Calu3 (cell line): ENCODE measurements at regions not wholly inside any gene's neighbourhood (a gene's known extent, or its start where the extent isn't known, plus 50 kb on each side); places are given as distances from the start of the nearest gene placed in this dataset.

Experiments
- BruUV-seq: library from RNA; stranded (reverse); fragments of 400-500 nt; replicated peaks from 2 replicates; lab custom pipeline; 2021; lab: Mats Ljungman, UMichigan
- CTCF ChIA-PET: fragments of 300-600 bp; sonication (Branson Sonifier 250); formaldehyde crosslinking; loops from one replicate; lab custom pipeline; 2022; ENCODE audit warnings: antibody characterized with exemption; lab: Charles Lee
- DNase-seq: peaks from one replicate; pipeline ENCODE4 v3.0.0; 2022
- H3K27ac Mint-ChIP-seq: one replicate; pipeline ENCODE4 v1.8.0; 2022; ENCODE audit warnings: mixed read lengths; ENCODE audit not compliant: unreplicated experiment
- H3K27me3 Mint-ChIP-seq: one replicate; pipeline ENCODE4 v1.8.0; 2022; ENCODE audit warnings: mixed read lengths; ENCODE audit not compliant: unreplicated experiment
- H3K36me3 Mint-ChIP-seq: one replicate; pipeline ENCODE4 v1.8.0; 2022; ENCODE audit warnings: mild to moderate bottlenecking, moderate library complexity, mixed read lengths; ENCODE audit not compliant: insufficient read depth, unreplicated experiment
- H3K4me1 Mint-ChIP-seq: one replicate; pipeline ENCODE4 v1.8.0; 2022; ENCODE audit warnings: mild to moderate bottlenecking, low read depth, mixed read lengths; ENCODE audit not compliant: unreplicated experiment
- H3K4me3 Mint-ChIP-seq: one replicate; pipeline ENCODE4 v1.8.0; 2022; ENCODE audit warnings: mild to moderate bottlenecking, low read depth, moderate library complexity, mixed read lengths; ENCODE audit not compliant: unreplicated experiment
- H3K9me3 Mint-ChIP-seq: one replicate; pipeline ENCODE4 v1.8.0; 2022; ENCODE audit warnings: low read depth, mixed read lengths; ENCODE audit not compliant: unreplicated experiment
- CTCF ChIP-seq: fragments of 200-600 bp; IDR thresholded peaks from one replicate; pipeline ENCODE4 v1.8.0; 2022; ENCODE audit warnings: antibody characterized with exemption; ENCODE audit not compliant: unreplicated experiment
- intact Hi-C: fragments of 100-400 bp; cut with micrococcal nuclease; formaldehyde crosslinking; loops from one replicate; pipeline ENCODE4 v1.10.0; 2022; ENCODE audit not compliant: unreplicated experiment

DNA sequence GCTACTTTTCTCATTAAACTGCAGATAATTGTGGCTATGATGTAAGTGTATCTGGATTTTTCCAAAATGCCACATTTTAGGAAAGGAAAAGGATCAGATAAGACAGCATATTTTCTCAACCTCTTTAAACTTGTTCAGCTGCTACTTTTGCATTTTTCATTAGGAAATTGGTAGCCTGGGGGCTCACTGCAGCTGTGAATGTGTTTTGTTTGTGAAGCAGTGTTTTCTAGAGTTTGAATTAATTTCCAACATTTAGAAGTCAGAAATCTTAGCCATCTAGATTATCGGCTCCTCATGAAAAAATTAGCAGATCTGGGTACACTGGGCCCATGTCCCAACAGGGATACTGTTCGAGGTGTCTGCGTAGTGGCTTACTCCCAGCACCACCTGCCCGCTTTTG, 56.3 kb upstream of the ZDBF2 start:
- intact Hi-C loops, result no loop called here
- Mint-ChIP-seq H3K4me1 (peaks cover 4% of the 10 kb centered on the region), H3K4me3 (no peak overlapping the region), H3K36me3 (no peaks in the 10 kb centered on the region), H3K27me3 (no peaks in the 10 kb centered on the region), H3K9me3 (no peaks in the 10 kb centered on the region), H3K27ac (no peak overlapping the region)
- no peak for TF ChIP-seq CTCF
- CTCF ChIA-PET, result no interaction called here
- DNase-seq, result no peak
- BruUV-seq, result no TSS peak

- CTCF ChIA-PET, result interaction anchor here (0.7 kb wide), 1 partner anchor 43 kb away, joined by 3 read pairs; no protein-coding TSS in a partner anchor
- no TSS peak for BruUV-seq
- no peak overlapping the region for H3K27ac Mint-ChIP-seq
- H3K9me3 Mint-ChIP-seq, result no peaks in the 10 kb centered on the region
- H3K4me1 Mint-ChIP-seq, result no peaks in the 10 kb centered on the region
- H3K36me3 Mint-ChIP-seq, result no peaks in the 10 kb centered on the region
- no peak for DNase-seq
- intact Hi-C loops, result no loop called here
- H3K27me3 Mint-ChIP-seq, result no peaks in the 10 kb centered on the region
- TF ChIP-seq CTCF, result no peak
- H3K4me3 Mint-ChIP-seq, result no peak overlapping the region
Observed at GRCh38 chr2:206218796-206219499, 55.5 kb upstream of the ZDBF2 start.

DNA sequence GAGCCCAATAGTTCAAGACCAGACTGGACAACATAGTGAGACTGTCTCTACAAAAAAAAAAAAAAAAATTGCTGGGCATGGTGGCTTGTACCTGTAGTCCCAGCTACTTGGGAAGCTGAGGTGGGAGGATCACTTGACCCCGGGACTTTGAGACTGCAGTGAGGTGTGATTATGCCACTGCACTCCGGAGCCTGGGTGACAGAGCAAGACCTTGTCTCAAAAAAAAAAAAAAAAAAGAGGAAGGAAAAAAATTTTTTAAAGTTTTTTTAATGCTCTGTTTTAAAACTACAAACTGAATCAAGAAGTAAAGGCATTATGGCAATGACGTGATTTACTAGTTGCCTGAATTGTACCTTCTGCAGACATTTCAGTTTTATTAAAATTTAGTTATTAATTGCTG, 54.5 kb upstream of the ZDBF2 start:
- Mint-ChIP-seq H3K36me3 (no peaks in the 10 kb centered on the region), H3K4me1 (no peaks in the 10 kb centered on the region), H3K9me3 (no peaks in the 10 kb centered on the region), H3K27me3 (no peaks in the 10 kb centered on the region), H3K27ac (no peak overlapping the region), H3K4me3 (no peak overlapping the region)
- CTCF ChIA-PET, result no interaction called here
- no peak for TF ChIP-seq CTCF
- BruUV-seq, result no TSS peak
- no peak for DNase-seq
- intact Hi-C loops, result no loop called here

DNA sequence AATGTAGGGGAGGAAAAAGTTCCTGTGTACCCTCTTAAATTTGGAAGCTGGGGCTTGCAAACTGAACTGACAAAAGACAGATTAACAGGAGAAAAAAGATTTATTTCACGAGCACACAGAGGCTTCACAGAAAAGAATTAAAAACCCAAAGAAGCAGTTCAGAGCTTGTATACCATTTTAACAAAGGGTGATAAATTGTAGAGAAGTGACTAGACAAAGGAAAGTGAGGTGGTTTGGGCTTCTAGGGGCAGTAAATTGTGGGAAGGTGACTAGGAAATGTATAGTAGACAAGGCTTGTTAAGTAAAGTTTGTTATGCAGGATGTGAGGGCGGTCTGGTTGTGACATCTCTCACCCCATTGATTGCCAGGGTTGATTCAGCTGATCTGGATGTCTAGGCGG, 53.5 kb upstream of the ZDBF2 start:
- CTCF ChIA-PET, result no interaction called here
- DNase-seq, result no peak

More for the DNA sequence above, 53.5 kb upstream of the ZDBF2 start:
- Mint-ChIP-seq H3K36me3 (no peaks in the 10 kb centered on the region), H3K27me3 (no peaks in the 10 kb centered on the region), H3K4me1 (no peaks in the 10 kb centered on the region), H3K27ac (no peak overlapping the region), H3K4me3 (no peak overlapping the region), H3K9me3 (no peaks in the 10 kb centered on the region)
- no peak for TF ChIP-seq CTCF
- BruUV-seq, result no TSS peak
- intact Hi-C loops, result no loop called here
